ENCODE measurements at regions not wholly inside any gene's neighbourhood (a gene's known extent, or its start where the extent isn't known, plus 50 kb on each side); places are given as distances from the start of the nearest gene placed in this dataset.

- Histone ChIP-seq H3K4me2 (no peak overlapping the region), H3K27ac (no peak overlapping the region), H3K36me3 (ENCODE audit: insufficient read depth) (no peaks in the 10 kb centered on the region), H3K27me3 (ENCODE audit: insufficient read depth, low read depth) (no peaks in the 10 kb centered on the region), H2AFZ (ENCODE audit: low read depth) (no peak overlapping the region), H3K4me3 (IDR thresholded peaks at IDR 0.05; ENCODE audit: insufficient read depth, low read depth, low read length) (no peak overlapping the region), H3K79me2 (ENCODE audit: insufficient read depth, low read depth) (no peaks in the 10 kb centered on the region), H4K20me1 (ENCODE audit: insufficient read depth) (no peaks in the 10 kb centered on the region), H3K9ac (no peak overlapping the region), H3K4me1 (ENCODE audit: low read depth, poor library complexity, severe bottlenecking) (no peaks in the 10 kb centered on the region)
- TF ChIP-seq CTCF (conservative IDR thresholded peaks at IDR 0.05; ENCODE audit: low read depth, low read length): no peak
These were observed 606.4 kb downstream of the RNF144A start for GRCh38 chr2:7523481-7524120.

GRCh38 chr2:7524195-7524594, 607.0 kb downstream of the RNF144A start:
- H3K4me1 ChIP-seq (ENCODE audit: low read depth, poor library complexity, severe bottlenecking): no peaks in the 10 kb centered on the region
- no peak overlapping the region for H2AFZ ChIP-seq (ENCODE audit: low read depth)
- H3K9ac ChIP-seq: no peak overlapping the region
- H3K4me2 ChIP-seq: no peak overlapping the region
- no peaks in the 10 kb centered on the region for H3K79me2 ChIP-seq (ENCODE audit: insufficient read depth, low read depth)
- H4K20me1 ChIP-seq (ENCODE audit: insufficient read depth): no peaks in the 10 kb centered on the region
- TF ChIP-seq CTCF (conservative IDR thresholded peaks at IDR 0.05; ENCODE audit: low read depth, low read length): no peak
- H3K36me3 ChIP-seq (ENCODE audit: insufficient read depth): no peaks in the 10 kb centered on the region
- H3K27ac ChIP-seq: no peak overlapping the region
- no peaks in the 10 kb centered on the region for H3K27me3 ChIP-seq (ENCODE audit: insufficient read depth, low read depth)
- no peak overlapping the region for H3K4me3 ChIP-seq (IDR thresholded peaks at IDR 0.05; ENCODE audit: insufficient read depth, low read depth, low read length)

GRCh38 chr2:7525746-7526145, 608.5 kb downstream of the RNF144A start:
- no peak for TF ChIP-seq CTCF (conservative IDR thresholded peaks at IDR 0.05; ENCODE audit: low read depth, low read length)
- no peak overlapping the region for H2AFZ ChIP-seq (ENCODE audit: low read depth)
- no peak overlapping the region for H3K9ac ChIP-seq
- H3K4me2 ChIP-seq: no peak overlapping the region
- H3K79me2 ChIP-seq (ENCODE audit: insufficient read depth, low read depth): no peaks in the 10 kb centered on the region
- H3K27ac ChIP-seq: no peak overlapping the region
- H3K27me3 ChIP-seq (ENCODE audit: insufficient read depth, low read depth): no peaks in the 10 kb centered on the region
- no peaks in the 10 kb centered on the region for H3K36me3 ChIP-seq (ENCODE audit: insufficient read depth)
- no peaks in the 10 kb centered on the region for H4K20me1 ChIP-seq (ENCODE audit: insufficient read depth)
- no peak overlapping the region for H3K4me3 ChIP-seq (IDR thresholded peaks at IDR 0.05; ENCODE audit: insufficient read depth, low read depth, low read length)
- no peaks in the 10 kb centered on the region for H3K4me1 ChIP-seq (ENCODE audit: low read depth, poor library complexity, severe bottlenecking)

GRCh38 chr2:7527165-7527722, 610.0 kb downstream of the RNF144A start:
- no peaks in the 10 kb centered on the region for H4K20me1 ChIP-seq (ENCODE audit: insufficient read depth)
- no peaks in the 10 kb centered on the region for H3K79me2 ChIP-seq (ENCODE audit: insufficient read depth, low read depth)
- H3K4me3 ChIP-seq (IDR thresholded peaks at IDR 0.05; ENCODE audit: insufficient read depth, low read depth, low read length): no peak overlapping the region
- H2AFZ ChIP-seq (ENCODE audit: low read depth): no peak overlapping the region
- H3K4me2 ChIP-seq: no peak overlapping the region
- H3K9ac ChIP-seq: no peak overlapping the region
- H3K27me3 ChIP-seq (ENCODE audit: insufficient read depth, low read depth): no peaks in the 10 kb centered on the region
- no peaks in the 10 kb centered on the region for H3K36me3 ChIP-seq (ENCODE audit: insufficient read depth)
- H3K4me1 ChIP-seq (ENCODE audit: low read depth, poor library complexity, severe bottlenecking): no peaks in the 10 kb centered on the region
- no peak for TF ChIP-seq CTCF (conservative IDR thresholded peaks at IDR 0.05; ENCODE audit: low read depth, low read length)
- H3K27ac ChIP-seq: no peak overlapping the region

Data from KMS-11 (cell line).